IPS DF 19.7 (cell line): ENCODE measurements at regions not wholly inside any gene's neighbourhood (a gene's known extent, or its start where the extent isn't known, plus 50 kb on each side); places are given as distances from the start of the nearest gene placed in this dataset.
"Not testable (repeated sequence)": the region's sequence is repeated elsewhere in the genome, so short reads cannot be mapped to it uniquely, and the experiment has no call there.

ENCODE experiments used
- DNase-seq: peaks from one replicate; pipeline ENCODE4 v3.0.0-alpha.2; 2013; ENCODE audit warnings: low read depth, low spot score

- DNase-seq, result no peak
Measured at GRCh38 chr1:199042193-199042592, 403.4 kb downstream of the PTPRC start.

- DNase-seq, result no peak
Measured at GRCh38 chr1:199044191-199044590, 405.4 kb downstream of the PTPRC start.

GRCh38 chr1:199046618-199047017 lies 407.8 kb downstream of the PTPRC start:
- DNase-seq, result no peak

GRCh38 chr1:199054694-199055093 lies 415.9 kb downstream of the PTPRC start:
- DNase-seq, result no peak

GRCh38 chr1:199057322-199057721 lies 418.5 kb downstream of the PTPRC start:
- no peak for DNase-seq

- DNase-seq, result no peak
Measured at GRCh38 chr1:199058281-199058680, 419.4 kb downstream of the PTPRC start.

- no peak for DNase-seq
Measured at GRCh38 chr1:199064971-199065370, 426.1 kb downstream of the PTPRC start.

GRCh38 chr1:199067483-199067882 lies 428.6 kb downstream of the PTPRC start:
- DNase-seq, result no peak

GRCh38 chr1:199071080-199071479 lies 432.2 kb downstream of the PTPRC start:
- DNase-seq, result no peak

- DNase-seq, result no peak
Measured at GRCh38 chr1:199073166-199073565, 434.3 kb downstream of the PTPRC start.

- no peak for DNase-seq
Measured at GRCh38 chr1:199075792-199076191, 437.0 kb downstream of the PTPRC start.

- no peak for DNase-seq
Measured at GRCh38 chr1:199079994-199080393, 441.2 kb downstream of the PTPRC start.

GRCh38 chr1:199081739-199082138 lies 442.9 kb downstream of the PTPRC start:
- no peak for DNase-seq

- no peak for DNase-seq
Measured at GRCh38 chr1:199082778-199083389, 444.0 kb downstream of the PTPRC start.

- DNase-seq, result no peak
Measured at GRCh38 chr1:199083680-199084079, 444.8 kb downstream of the PTPRC start.

- DNase-seq, result no peak
Measured at GRCh38 chr1:199084293-199084692, 445.5 kb downstream of the PTPRC start.

GRCh38 chr1:199085903-199086302 lies 447.1 kb downstream of the PTPRC start:
- DNase-seq, result no peak

GRCh38 chr1:199087144-199087543 lies 448.3 kb downstream of the PTPRC start:
- DNase-seq, result no peak

GRCh38 chr1:199089393-199090122 lies 450.7 kb downstream of the PTPRC start:
- DNase-seq, result no peak

- DNase-seq, result not testable (repeated sequence)
Measured at GRCh38 chr1:199095628-199096027, 456.8 kb downstream of the PTPRC start.

GRCh38 chr1:199096591-199096990 lies 457.8 kb downstream of the PTPRC start:
- no peak for DNase-seq

GRCh38 chr1:199098468-199098867 lies 459.6 kb downstream of the PTPRC start:
- DNase-seq, result no peak

- no peak for DNase-seq
Measured at GRCh38 chr1:199101139-199101538, 462.3 kb downstream of the PTPRC start.
